DOHH2 (cell line): ENCODE measurements at regions not wholly inside any gene's neighbourhood (a gene's known extent, or its start where the extent isn't known, plus 50 kb on each side); places are given as distances from the start of the nearest gene placed in this dataset.

Experiments used
- H3F3A ChIP-seq: fragments of 200-600 bp; sonication (generic), shearing (Covaris generic); 2 replicates; pipeline ENCODE4 v1.6.0; 2016; ENCODE audit warnings: antibody characterized with exemption, mild to moderate bottlenecking; ENCODE audit not compliant: control insufficient read depth, insufficient read depth
- H3K27ac ChIP-seq: fragments of 200-600 bp; sonication (generic); 2 replicates; pipeline ENCODE4 v1.5.1; 2014; ENCODE audit warnings: low read depth, mild to moderate bottlenecking, low read length, moderate library complexity
- H3K27me3 ChIP-seq: fragments of 200-600 bp; sonication (generic); 2 replicates; pipeline ENCODE4 v1.6.1; 2014; ENCODE audit warnings: mild to moderate bottlenecking, low read length, mixed read lengths; ENCODE audit not compliant: control insufficient read depth
- H3K36me3 ChIP-seq: fragments of 200-600 bp; sonication (generic); 2 replicates; pipeline ENCODE4 v1.6.1; 2014; ENCODE audit warnings: mild to moderate bottlenecking, low read length, moderate library complexity, mixed read lengths; ENCODE audit not compliant: control insufficient read depth
- H3K4me1 ChIP-seq: fragments of 200-600 bp; sonication (generic); 2 replicates; pipeline ENCODE4 v1.6.1; 2014; ENCODE audit warnings: mild to moderate bottlenecking, low read length, mixed read lengths; ENCODE audit not compliant: control insufficient read depth
- H3K4me2 ChIP-seq: fragments of 200-600 bp; sonication (generic); 2 replicates; pipeline ENCODE4 v1.6.0; 2014; ENCODE audit warnings: mild to moderate bottlenecking, low read length, moderate library complexity
- H3K4me3 ChIP-seq: fragments of 200-600 bp; sonication (generic); 2 replicates; pipeline ENCODE4 v1.5.1; 2014; ENCODE audit warnings: mild to moderate bottlenecking, low read length, mixed read lengths
- H3K79me2 ChIP-seq: fragments of 200-600 bp; sonication (generic); 2 replicates; pipeline ENCODE4 v1.6.1; 2014; ENCODE audit warnings: mild to moderate bottlenecking, low read length, mixed read lengths; ENCODE audit not compliant: control insufficient read depth
- H3K9me2 ChIP-seq: fragments of 200-600 bp; sonication (generic); replicated peaks from 2 replicates; pipeline ENCODE4 v1.6.1; 2014; ENCODE audit warnings: mild to moderate bottlenecking, low read length, mixed read lengths; ENCODE audit not compliant: control insufficient read depth
- H3K9me3 ChIP-seq: fragments of 200-600 bp; sonication (generic); 2 replicates; pipeline ENCODE4 v1.6.1; 2014; ENCODE audit warnings: antibody characterized with exemption, low read length, mixed read lengths; ENCODE audit not compliant: control insufficient read depth, insufficient read depth
- H4K20me1 ChIP-seq: fragments of 200-600 bp; sonication (generic); 2 replicates; pipeline ENCODE4 v1.6.0; 2014; ENCODE audit warnings: low read depth, mild to moderate bottlenecking, antibody characterized with exemption, low read length, moderate library complexity; ENCODE audit not compliant: control insufficient read depth, insufficient read depth
- EZH2phosphoT487 ChIP-seq: fragments of 200-600 bp; sonication (generic); IDR thresholded peaks from 2 replicates; pipeline ENCODE4 v1.6.1; 2017; ENCODE audit warnings: borderline replicate concordance, mild to moderate bottlenecking, antibody characterized with exemption, low read length, moderate library complexity, mixed read lengths
- TF ChIP-seq, protein P1 (sequence below): fragments of 200-600 bp; sonication (generic); IDR thresholded peaks from one replicate; pipeline ENCODE4 v1.5.1; 2014; ENCODE audit warnings: antibody characterized with exemption, mild to moderate bottlenecking, low read depth, low read length; ENCODE audit not compliant: poor library complexity, severe bottlenecking

- TF ChIP-seq, protein P1, sequence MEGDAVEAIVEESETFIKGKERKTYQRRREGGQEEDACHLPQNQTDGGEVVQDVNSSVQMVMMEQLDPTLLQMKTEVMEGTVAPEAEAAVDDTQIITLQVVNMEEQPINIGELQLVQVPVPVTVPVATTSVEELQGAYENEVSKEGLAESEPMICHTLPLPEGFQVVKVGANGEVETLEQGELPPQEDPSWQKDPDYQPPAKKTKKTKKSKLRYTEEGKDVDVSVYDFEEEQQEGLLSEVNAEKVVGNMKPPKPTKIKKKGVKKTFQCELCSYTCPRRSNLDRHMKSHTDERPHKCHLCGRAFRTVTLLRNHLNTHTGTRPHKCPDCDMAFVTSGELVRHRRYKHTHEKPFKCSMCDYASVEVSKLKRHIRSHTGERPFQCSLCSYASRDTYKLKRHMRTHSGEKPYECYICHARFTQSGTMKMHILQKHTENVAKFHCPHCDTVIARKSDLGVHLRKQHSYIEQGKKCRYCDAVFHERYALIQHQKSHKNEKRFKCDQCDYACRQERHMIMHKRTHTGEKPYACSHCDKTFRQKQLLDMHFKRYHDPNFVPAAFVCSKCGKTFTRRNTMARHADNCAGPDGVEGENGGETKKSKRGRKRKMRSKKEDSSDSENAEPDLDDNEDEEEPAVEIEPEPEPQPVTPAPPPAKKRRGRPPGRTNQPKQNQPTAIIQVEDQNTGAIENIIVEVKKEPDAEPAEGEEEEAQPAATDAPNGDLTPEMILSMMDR: no peak
- Histone ChIP-seq H3F3A (no peaks in the 10 kb centered on the region), H3K36me3 (no peaks in the 10 kb centered on the region), H3K4me2 (no peak overlapping the region), H3K9me3 (no peaks in the 10 kb centered on the region), H4K20me1 (no peaks in the 10 kb centered on the region), H3K9me2 (no peaks in the 10 kb centered on the region), H3K79me2 (no peaks in the 10 kb centered on the region), H3K27me3 (no peaks in the 10 kb centered on the region), H3K4me3 (no peak overlapping the region), H3K27ac (no peak overlapping the region), H3K4me1 (no peaks in the 10 kb centered on the region)
Measured at GRCh38 chr5:56322592-56322991, 89.5 kb upstream of the ANKRD55 start.

DNA sequence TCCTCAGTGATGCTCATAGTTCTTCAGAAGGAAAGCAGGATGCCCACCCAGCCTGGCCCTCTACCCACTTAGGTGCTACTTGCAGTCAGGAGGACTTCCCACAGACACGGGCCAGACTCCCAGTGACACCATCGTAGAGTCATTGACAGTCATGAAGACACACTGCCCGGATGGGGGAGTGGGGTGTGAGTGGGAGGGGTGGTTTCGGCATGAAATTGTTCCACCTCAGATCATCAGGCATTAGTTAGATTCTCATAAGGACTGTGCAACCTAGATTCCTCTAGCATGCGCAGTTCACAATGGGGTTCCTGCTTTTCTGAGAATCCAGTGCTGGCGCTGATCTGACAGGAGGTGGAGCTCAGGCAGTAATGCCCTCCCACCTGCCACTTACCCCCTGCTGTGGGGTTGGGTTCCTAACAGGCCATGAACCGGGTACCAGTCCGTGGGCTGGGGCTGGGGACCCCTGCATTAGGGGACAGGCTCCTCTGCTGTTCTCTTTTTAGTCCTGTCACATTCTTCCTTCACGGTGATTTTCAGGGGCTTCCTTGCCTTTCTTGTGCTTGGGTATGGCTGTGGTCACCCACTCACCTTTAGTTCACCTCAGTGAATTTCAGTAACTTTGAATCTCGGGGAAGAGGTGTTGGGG lies 88.2 kb upstream of the ANKRD55 start:
- H4K20me1 ChIP-seq: no peaks in the 10 kb centered on the region
- H3K4me1 ChIP-seq: no peaks in the 10 kb centered on the region
- H3K9me2 ChIP-seq: no peaks in the 10 kb centered on the region
- H3K27me3 ChIP-seq: no peaks in the 10 kb centered on the region
- H3K36me3 ChIP-seq: no peaks in the 10 kb centered on the region
- no peak overlapping the region for H3K27ac ChIP-seq
- no peaks in the 10 kb centered on the region for H3K9me3 ChIP-seq
- H3K4me3 ChIP-seq: no peak overlapping the region
- H3F3A ChIP-seq: no peaks in the 10 kb centered on the region
- TF ChIP-seq, protein P1: no peak
- no peak for TF ChIP-seq EZH2phosphoT487
- no peaks in the 10 kb centered on the region for H3K79me2 ChIP-seq
- no peak overlapping the region for H3K4me2 ChIP-seq

DNA sequence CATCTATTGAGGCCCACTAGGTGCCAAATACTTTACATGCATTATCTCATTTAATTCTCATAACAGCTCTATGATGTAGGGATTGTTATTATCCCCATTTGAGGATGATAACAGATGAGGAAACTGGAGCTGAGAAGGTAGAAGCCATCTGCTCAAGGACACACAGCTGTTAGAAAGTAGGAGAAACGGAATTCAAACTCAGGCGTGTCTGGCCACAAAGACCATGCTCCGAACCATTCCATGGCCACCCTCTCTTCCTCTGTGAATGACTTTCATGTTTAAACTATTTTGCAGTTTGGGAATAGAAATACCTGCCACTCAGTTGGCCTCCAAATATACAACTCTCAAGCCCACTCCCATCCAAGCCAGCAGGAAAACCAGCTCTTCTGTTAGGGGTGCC lies 87.6 kb upstream of the ANKRD55 start:
- Histone ChIP-seq H3F3A (no peaks in the 10 kb centered on the region), H3K27me3 (no peaks in the 10 kb centered on the region), H3K4me2 (no peak overlapping the region), H3K27ac (no peak overlapping the region), H3K79me2 (no peaks in the 10 kb centered on the region), H3K36me3 (no peaks in the 10 kb centered on the region), H4K20me1 (no peaks in the 10 kb centered on the region), H3K4me3 (no peak overlapping the region), H3K4me1 (no peaks in the 10 kb centered on the region), H3K9me3 (no peaks in the 10 kb centered on the region), H3K9me2 (no peaks in the 10 kb centered on the region)
- TF ChIP-seq, protein P1: no peak
- no peak for TF ChIP-seq EZH2phosphoT487
